ENCODE measurements at regions not wholly inside any gene's neighbourhood (a gene's known extent, or its start where the extent isn't known, plus 50 kb on each side); places are given as distances from the start of the nearest gene placed in this dataset.

- DNase-seq (no peak), ATAC-seq (ENCODE audit: low read depth) (no peak)
- no peak overlapping the region for H3K4me3 Mint-ChIP-seq
- POLR2A ChIA-PET: no interaction called here
- no peak overlapping the region for H3K27ac Mint-ChIP-seq
- H3K9me3 Mint-ChIP-seq: no peaks in the 10 kb centered on the region
- H3K4me1 Mint-ChIP-seq: no peaks in the 10 kb centered on the region
- H3K27me3 Mint-ChIP-seq: no peaks in the 10 kb centered on the region
- no peaks in the 10 kb centered on the region for H3K36me3 Mint-ChIP-seq
Measured at GRCh38 chr10:112057072-112057471, 126.5 kb downstream of the GPAM start.

- POLR2A ChIA-PET: interaction anchor here (0.7 kb wide), 1 partner anchor 131 kb away, joined by 3 read pairs; no protein-coding TSS in a partner anchor
- no peak overlapping the region for H3K4me3 Mint-ChIP-seq
- DNase-seq: no peak
- H3K27me3 Mint-ChIP-seq: no peaks in the 10 kb centered on the region
- H3K9me3 Mint-ChIP-seq: no peaks in the 10 kb centered on the region
- H3K4me1 Mint-ChIP-seq: no peaks in the 10 kb centered on the region
- H3K36me3 Mint-ChIP-seq: no peaks in the 10 kb centered on the region
- no peak for ATAC-seq (ENCODE audit: low read depth)
- no peak overlapping the region for H3K27ac Mint-ChIP-seq
Measured at GRCh38 chr10:112059220-112059619, 124.3 kb downstream of the GPAM start.

- DNase-seq (no peak), ATAC-seq (ENCODE audit: low read depth) (no peak)
- POLR2A ChIA-PET: no interaction called here
- Mint-ChIP-seq H3K4me1 (no peaks in the 10 kb centered on the region), H3K36me3 (no peaks in the 10 kb centered on the region), H3K9me3 (no peaks in the 10 kb centered on the region), H3K4me3 (no peak overlapping the region), H3K27ac (no peak overlapping the region), H3K27me3 (peaks cover 2% of the 10 kb centered on the region)
Measured at GRCh38 chr10:112071596-112072133, 111.9 kb downstream of the GPAM start.

GRCh38 chr10:112078003-112078402 is 105.6 kb downstream of the GPAM start:
- no peak for DNase-seq
- H3K27ac Mint-ChIP-seq: no peak overlapping the region
- H3K4me1 Mint-ChIP-seq: no peaks in the 10 kb centered on the region
- H3K9me3 Mint-ChIP-seq: no peaks in the 10 kb centered on the region
- no peak overlapping the region for H3K4me3 Mint-ChIP-seq
- POLR2A ChIA-PET: no interaction called here
- no peaks in the 10 kb centered on the region for H3K36me3 Mint-ChIP-seq
- H3K27me3 Mint-ChIP-seq: peaks cover 2% of the 10 kb centered on the region
- no peak for ATAC-seq (ENCODE audit: low read depth)

GRCh38 chr10:112080231-112080630 is 103.3 kb downstream of the GPAM start:
- no peak for DNase-seq
- no peak overlapping the region for H3K4me3 Mint-ChIP-seq
- no peaks in the 10 kb centered on the region for H3K36me3 Mint-ChIP-seq
- POLR2A ChIA-PET: no interaction called here
- no peak overlapping the region for H3K27ac Mint-ChIP-seq
- H3K9me3 Mint-ChIP-seq: no peaks in the 10 kb centered on the region
- peaks cover 2% of the 10 kb centered on the region for H3K27me3 Mint-ChIP-seq
- H3K4me1 Mint-ChIP-seq: no peaks in the 10 kb centered on the region
- ATAC-seq (ENCODE audit: low read depth): no peak

GRCh38 chr10:112082120-112082519 is 101.4 kb downstream of the GPAM start:
- H3K9me3 Mint-ChIP-seq: no peaks in the 10 kb centered on the region
- no peaks in the 10 kb centered on the region for H3K4me1 Mint-ChIP-seq
- POLR2A ChIA-PET: no interaction called here
- ATAC-seq (ENCODE audit: low read depth): no peak
- no peak for DNase-seq
- H3K27me3 Mint-ChIP-seq: peaks cover 2% of the 10 kb centered on the region
- no peaks in the 10 kb centered on the region for H3K36me3 Mint-ChIP-seq
- no peak overlapping the region for H3K4me3 Mint-ChIP-seq
- H3K27ac Mint-ChIP-seq: no peak overlapping the region

GRCh38 chr10:112083472-112083871 is 100.1 kb downstream of the GPAM start:
- Mint-ChIP-seq H3K27ac (no peak overlapping the region), H3K27me3 (peaks cover 2% of the 10 kb centered on the region), H3K36me3 (no peaks in the 10 kb centered on the region), H3K4me1 (no peaks in the 10 kb centered on the region), H3K9me3 (no peaks in the 10 kb centered on the region), H3K4me3 (no peak overlapping the region)
- POLR2A ChIA-PET: no interaction called here
- ATAC-seq (ENCODE audit: low read depth): no peak
- no peak for DNase-seq

- Mint-ChIP-seq H3K4me1 (no peaks in the 10 kb centered on the region), H3K9me3 (no peaks in the 10 kb centered on the region), H3K27me3 (peaks cover 4% of the 10 kb centered on the region), H3K27ac (no peak overlapping the region), H3K4me3 (no peak overlapping the region), H3K36me3 (no peaks in the 10 kb centered on the region)
- DNase-seq (no peak), ATAC-seq (ENCODE audit: low read depth) (no peak)
- POLR2A ChIA-PET: no interaction called here
Measured at GRCh38 chr10:112087953-112088456, 95.6 kb downstream of the GPAM start.

- no peaks in the 10 kb centered on the region for H3K9me3 Mint-ChIP-seq
- H3K4me3 Mint-ChIP-seq: no peak overlapping the region
- peaks cover 5% of the 10 kb centered on the region for H3K27me3 Mint-ChIP-seq
- ATAC-seq (ENCODE audit: low read depth) (no peak), DNase-seq (no peak)
- H3K4me1 Mint-ChIP-seq: no peaks in the 10 kb centered on the region
- POLR2A ChIA-PET: no interaction called here
- H3K36me3 Mint-ChIP-seq: no peaks in the 10 kb centered on the region
- H3K27ac Mint-ChIP-seq: no peak overlapping the region
Measured at GRCh38 chr10:112091703-112092102, 91.9 kb downstream of the GPAM start.

- Mint-ChIP-seq H3K27me3 (peaks cover 5% of the 10 kb centered on the region), H3K36me3 (no peaks in the 10 kb centered on the region), H3K27ac (no peak overlapping the region), H3K9me3 (no peaks in the 10 kb centered on the region), H3K4me3 (no peak overlapping the region), H3K4me1 (no peaks in the 10 kb centered on the region)
- DNase-seq (no peak), ATAC-seq (ENCODE audit: low read depth) (no peak)
- POLR2A ChIA-PET: no interaction called here
Measured at GRCh38 chr10:112092519-112092918, 91.0 kb downstream of the GPAM start.

GRCh38 chr10:112094984-112095383 is 88.6 kb downstream of the GPAM start:
- Mint-ChIP-seq H3K27me3 (peaks cover 5% of the 10 kb centered on the region), H3K9me3 (no peaks in the 10 kb centered on the region), H3K4me1 (no peaks in the 10 kb centered on the region), H3K4me3 (no peak overlapping the region), H3K36me3 (no peaks in the 10 kb centered on the region), H3K27ac (no peak overlapping the region)
- POLR2A ChIA-PET: no interaction called here
- DNase-seq: no peak
- ATAC-seq (ENCODE audit: low read depth): no peak

- no peaks in the 10 kb centered on the region for H3K4me1 Mint-ChIP-seq
- DNase-seq (no peak), ATAC-seq (ENCODE audit: low read depth) (no peak)
- POLR2A ChIA-PET: no interaction called here
- H3K4me3 Mint-ChIP-seq: no peak overlapping the region
- H3K9me3 Mint-ChIP-seq: no peaks in the 10 kb centered on the region
- H3K27ac Mint-ChIP-seq: no peak overlapping the region
- no peaks in the 10 kb centered on the region for H3K36me3 Mint-ChIP-seq
- H3K27me3 Mint-ChIP-seq: peaks cover 5% of the 10 kb centered on the region
Measured at GRCh38 chr10:112095731-112096130, 87.8 kb downstream of the GPAM start.

GRCh38 chr10:112098682-112099081 is 84.9 kb downstream of the GPAM start:
- Mint-ChIP-seq H3K9me3 (no peaks in the 10 kb centered on the region), H3K27ac (no peak overlapping the region), H3K27me3 (peaks cover 3% of the 10 kb centered on the region), H3K4me1 (no peaks in the 10 kb centered on the region), H3K4me3 (no peak overlapping the region), H3K36me3 (no peaks in the 10 kb centered on the region)
- ATAC-seq (ENCODE audit: low read depth) (no peak), DNase-seq (no peak)
- POLR2A ChIA-PET: no interaction called here
